Astrocyte (in vitro differentiated cells and primary cell): ENCODE measurements at regions not wholly inside any gene's neighbourhood (a gene's known extent, or its start where the extent isn't known, plus 50 kb on each side); places are given as distances from the start of the nearest gene placed in this dataset.

Source experiments
- DNase-seq: peaks from one replicate; pipeline ENCODE4 v3.0.0-alpha.2; 2010; ENCODE audit warnings: low read depth
- FAIRE-seq: peaks from 2 replicates; lab custom pipeline; 2011; peaks lifted over from hg19 to GRCh38; lab: Jason Lieb, UNC
- H2AFZ ChIP-seq: 2 replicates; pipeline ENCODE4 v1.6.0; 2012; ENCODE audit warnings: low read depth, low read length, inconsistent platforms
- H3K27ac ChIP-seq: 2 replicates; pipeline ENCODE4 v1.5.1; 2011; ENCODE audit warnings: low read depth, low read length, inconsistent platforms
- H3K27me3 ChIP-seq: 2 replicates; pipeline ENCODE4 v1.6.0; 2011; ENCODE audit warnings: low read length, inconsistent platforms; ENCODE audit not compliant: insufficient read depth
- H3K36me3 ChIP-seq: 2 replicates; pipeline ENCODE4 v1.5.1; 2011; ENCODE audit warnings: low read length, inconsistent platforms; ENCODE audit not compliant: insufficient read depth
- H3K4me1 ChIP-seq: 2 replicates; pipeline ENCODE4 v1.5.1; 2011; ENCODE audit warnings: low read length, inconsistent platforms; ENCODE audit not compliant: insufficient read depth
- H3K4me2 ChIP-seq: 2 replicates; pipeline ENCODE4 v1.6.0; 2012; ENCODE audit warnings: low read length, inconsistent platforms
- H3K4me3 ChIP-seq: 2 replicates; pipeline ENCODE4 v1.5.1; 2011; ENCODE audit warnings: low read depth, mild to moderate bottlenecking, low read length, inconsistent platforms; ENCODE audit not compliant: insufficient read depth
- H3K79me2 ChIP-seq: 2 replicates; pipeline ENCODE4 v1.6.0; 2012; ENCODE audit warnings: mild to moderate bottlenecking, low read length, inconsistent platforms; ENCODE audit not compliant: insufficient read depth
- H3K9ac ChIP-seq: 2 replicates; pipeline ENCODE4 v1.6.0; 2012; ENCODE audit warnings: mild to moderate bottlenecking, low read length, inconsistent platforms
- H3K9me3 ChIP-seq: 2 replicates; pipeline ENCODE4 v1.5.1; 2012; ENCODE audit warnings: low read depth, mild to moderate bottlenecking, low read length, inconsistent platforms; ENCODE audit not compliant: insufficient read depth
- H4K20me1 ChIP-seq: 2 replicates; pipeline ENCODE4 v1.6.0; 2012; ENCODE audit warnings: low read length, inconsistent platforms; ENCODE audit not compliant: insufficient read depth
- H3K27ac Mint-ChIP-seq: one replicate; pipeline ENCODE4 v1.8.0; 2021; ENCODE audit warnings: mild to moderate bottlenecking, mixed read lengths; ENCODE audit not compliant: unreplicated experiment
- H3K27me3 Mint-ChIP-seq: one replicate; pipeline ENCODE4 v1.8.0; 2021; ENCODE audit warnings: low read depth, mixed read lengths; ENCODE audit not compliant: unreplicated experiment
- H3K36me3 Mint-ChIP-seq: one replicate; pipeline ENCODE4 v1.8.0; 2021; ENCODE audit warnings: low read depth, mixed read lengths; ENCODE audit not compliant: unreplicated experiment
- H3K4me1 Mint-ChIP-seq: one replicate; pipeline ENCODE4 v1.8.0; 2021; ENCODE audit warnings: low read depth, mixed read lengths; ENCODE audit not compliant: unreplicated experiment
- H3K4me3 Mint-ChIP-seq: one replicate; pipeline ENCODE4 v1.8.0; 2021; ENCODE audit warnings: mild to moderate bottlenecking, moderate library complexity, mixed read lengths; ENCODE audit not compliant: unreplicated experiment
- H3K9me3 Mint-ChIP-seq: one replicate; pipeline ENCODE4 v1.8.0; 2021; ENCODE audit warnings: mild to moderate bottlenecking, mixed read lengths; ENCODE audit not compliant: unreplicated experiment
- CTCF ChIP-seq: IDR thresholded peaks from 2 replicates; pipeline ENCODE4 v1.5.1; 2011; ENCODE audit warnings: low read depth, mild to moderate bottlenecking, inconsistent platforms, low read length, moderate library complexity; ENCODE audit not compliant: insufficient read depth
- EZH2 ChIP-seq: IDR thresholded peaks from 2 replicates; pipeline ENCODE4 v1.6.1; 2012; ENCODE audit warnings: mild to moderate bottlenecking, low read length, inconsistent platforms; ENCODE audit not compliant: insufficient read depth

GRCh38 chr7:113308399-113308798, 190.0 kb upstream of the SMIM30 start:
- H3K27ac Mint-ChIP-seq, result no peak overlapping the region
- TF ChIP-seq EZH2, result no peak
- no peak for TF ChIP-seq CTCF
- H3K4me3 Mint-ChIP-seq, result no peak overlapping the region
- FAIRE-seq (no peak), DNase-seq (no peak)
- no peaks in the 10 kb centered on the region for H3K4me1 Mint-ChIP-seq
- Histone ChIP-seq H3K27me3 (no peaks in the 10 kb centered on the region), H3K4me2 (no peak overlapping the region), H3K79me2 (no peaks in the 10 kb centered on the region), H3K9me3 (no peaks in the 10 kb centered on the region), H3K36me3 (no peaks in the 10 kb centered on the region), H3K4me1 (no peaks in the 10 kb centered on the region), H3K9ac (no peak overlapping the region), H2AFZ (no peak overlapping the region), H3K27ac (no peak overlapping the region), H4K20me1 (no peaks in the 10 kb centered on the region), H3K4me3 (no peak overlapping the region)
- H3K27me3 Mint-ChIP-seq, result no peaks in the 10 kb centered on the region
- no peaks in the 10 kb centered on the region for H3K36me3 Mint-ChIP-seq
- no peaks in the 10 kb centered on the region for H3K9me3 Mint-ChIP-seq

GRCh38 chr7:113307147-113307546, 188.8 kb upstream of the SMIM30 start:
- no peak overlapping the region for H3K4me3 Mint-ChIP-seq
- no peaks in the 10 kb centered on the region for H3K36me3 Mint-ChIP-seq
- no peak overlapping the region for H3K27ac ChIP-seq
- no peak overlapping the region for H3K27ac Mint-ChIP-seq
- H3K4me2 ChIP-seq, result no peak overlapping the region
- H3K27me3 ChIP-seq, result no peaks in the 10 kb centered on the region
- no peak for DNase-seq
- no peaks in the 10 kb centered on the region for H3K9me3 ChIP-seq
- no peaks in the 10 kb centered on the region for H3K4me1 Mint-ChIP-seq
- no peak for FAIRE-seq
- no peaks in the 10 kb centered on the region for H3K9me3 Mint-ChIP-seq
- TF ChIP-seq CTCF (no peak), EZH2 (no peak)
- no peaks in the 10 kb centered on the region for H3K4me1 ChIP-seq
- no peak overlapping the region for H2AFZ ChIP-seq
- no peaks in the 10 kb centered on the region for H4K20me1 ChIP-seq
- H3K27me3 Mint-ChIP-seq, result no peaks in the 10 kb centered on the region
- H3K79me2 ChIP-seq, result no peaks in the 10 kb centered on the region
- no peaks in the 10 kb centered on the region for H3K36me3 ChIP-seq
- no peak overlapping the region for H3K9ac ChIP-seq
- H3K4me3 ChIP-seq, result no peak overlapping the region

- H3K27me3 Mint-ChIP-seq, result no peaks in the 10 kb centered on the region
- Histone ChIP-seq H4K20me1 (no peaks in the 10 kb centered on the region), H3K27ac (no peak overlapping the region), H3K9me3 (no peaks in the 10 kb centered on the region), H3K4me2 (no peak overlapping the region), H3K79me2 (no peaks in the 10 kb centered on the region), H3K36me3 (no peaks in the 10 kb centered on the region), H3K9ac (no peak overlapping the region), H2AFZ (no peak overlapping the region), H3K27me3 (no peaks in the 10 kb centered on the region), H3K4me1 (no peaks in the 10 kb centered on the region), H3K4me3 (no peak overlapping the region)
- FAIRE-seq (no peak), DNase-seq (no peak)
- H3K4me3 Mint-ChIP-seq, result no peak overlapping the region
- no peaks in the 10 kb centered on the region for H3K4me1 Mint-ChIP-seq
- no peak for TF ChIP-seq CTCF
- TF ChIP-seq EZH2, result no peak
- no peaks in the 10 kb centered on the region for H3K36me3 Mint-ChIP-seq
- no peaks in the 10 kb centered on the region for H3K9me3 Mint-ChIP-seq
- H3K27ac Mint-ChIP-seq, result no peak overlapping the region
Measured at GRCh38 chr7:113306302-113306701, 187.9 kb upstream of the SMIM30 start.
